ENCODE measurements at regions not wholly inside any gene's neighbourhood (a gene's known extent, or its start where the extent isn't known, plus 50 kb on each side); places are given as distances from the start of the nearest gene placed in this dataset.

- no peak overlapping the region for H3K14ac ChIP-seq (ENCODE audit: insufficient read length)
- H3K36me3 ChIP-seq (ENCODE audit: control insufficient read depth in 2 of 4, insufficient read depth in 4 of 4, low read length in 3 of 4): no peaks in the 10 kb centered on the region
- H2AFZ ChIP-seq (ENCODE audit: low read length): no peak overlapping the region
- H3K79me2 ChIP-seq (ENCODE audit: control insufficient read depth in 1 of 2, insufficient read depth in 2 of 2, low read length in 2 of 2): no peaks in the 10 kb centered on the region
- ChIA-PET CTCF (ENCODE audit: partially characterized antibody) (interaction anchor here (0.8 to 1.1 kb wide), 3 partner anchors 32 to 178 kb away, joined by 3 to 4 read pairs (median 3); no protein-coding TSS in a partner anchor), POLR2A (ENCODE audit: partially characterized antibody) (no interaction called here)
- H3K4me3 ChIP-seq (ENCODE audit: extremely low read depth in 1 of 4, insufficient read depth in 2 of 4, low read depth in 3 of 4, low read length in 4 of 4): no peak overlapping the region
- no peak overlapping the region for H4K5ac ChIP-seq (ENCODE audit: insufficient read length, low read depth, low read length)
- no peak overlapping the region for H3K27ac ChIP-seq (ENCODE audit: low read depth, low read length)
- DNase-seq (ENCODE audit: low read depth in 1 of 2, low spot score in 2 of 2) (no peak), FAIRE-seq (no peak)
- H3K18ac ChIP-seq (ENCODE audit: extremely low read depth, low read length): no peak overlapping the region
- TF ChIP-seq RNF2 (IDR thresholded peaks at IDR 0.05; ENCODE audit: borderline replicate concordance, low read depth, low read length, missing control alignments, poor library complexity, severe bottlenecking) (no peak), CTCF (IDR thresholded peaks at IDR 0.05; ENCODE audit: control extremely low read depth in 1 of 3, insufficient read depth in 1 of 3, low read depth in 1 of 3, low read length in 3 of 3) (no peak), POU5F1 (IDR thresholded peaks at IDR 0.05; ENCODE audit: low read depth, low read length) (no peak), SIRT6 (IDR thresholded peaks at IDR 0.05; ENCODE audit: low read length) (no peak), SAP30 (IDR thresholded peaks at IDR 0.05; ENCODE audit: insufficient read depth, insufficient replicate concordance, low read length) (no peak), FOSL1 (IDR thresholded peaks at IDR 0.05; ENCODE audit: insufficient read depth, low read depth, low read length) (no peak)
- no peak overlapping the region for H2BK15ac ChIP-seq (ENCODE audit: low read length)
- H4K20me1 ChIP-seq (replicated peaks in 1 of 2; ENCODE audit: control insufficient read depth in 1 of 2, insufficient read depth in 2 of 2, low read length in 2 of 2): no peaks in the 10 kb centered on the region
- no peak overlapping the region for H3K23ac ChIP-seq (ENCODE audit: insufficient read length)
- H3K23me2 ChIP-seq (ENCODE audit: low read depth, low read length): no peaks in the 10 kb centered on the region
- no peak overlapping the region for H2BK5ac ChIP-seq (ENCODE audit: low read depth, low read length)
- no peaks in the 10 kb centered on the region for H3K79me1 ChIP-seq (ENCODE audit: low read depth, low read length)
- H3K56ac ChIP-seq (replicated peaks; ENCODE audit: insufficient read length, low read depth, low read length): no peak overlapping the region
- H3K4ac ChIP-seq (replicated peaks; ENCODE audit: insufficient read length, low read depth, low read length): no peak overlapping the region
- H3K9me3 ChIP-seq (ENCODE audit: insufficient read depth in 2 of 2, low read depth in 1 of 2, low read length in 1 of 2): no peaks in the 10 kb centered on the region
- H2BK120ac ChIP-seq (replicated peaks; ENCODE audit: low read depth, low read length): no peak overlapping the region
- H2BK20ac ChIP-seq (ENCODE audit: low read length): no peak overlapping the region
- H2BK12ac ChIP-seq (ENCODE audit: low read depth, low read length): no peak overlapping the region
- no peak overlapping the region for H4K91ac ChIP-seq (replicated peaks; ENCODE audit: insufficient read length, low read length)
- H3K9ac ChIP-seq (replicated peaks in 1 of 4; ENCODE audit: extremely low read depth in 1 of 4, low read depth in 3 of 4, low read length in 3 of 4): no peak overlapping the region
- H3K27me3 ChIP-seq (replicated peaks in 1 of 4; ENCODE audit: control insufficient read depth in 3 of 4, extremely low read depth in 1 of 4, insufficient read depth in 3 of 4, low read length in 3 of 4): no peaks in the 10 kb centered on the region
- 88% methylated on average over 5 of the region's 5 CpGs; no CpG with 5 or more reads in 1 of the 2 experiments for WGBS, 2 experiments (ENCODE audit: extremely low coverage in 1 of 2, insufficient coverage in 1 of 2, insufficient read length in 1 of 2, insufficient replicate concordance in 2 of 2, low coverage in 1 of 2, low lambda C conversion rate in 2 of 2, missing lambda C conversion rate in 1 of 2)
- H3K4me2 ChIP-seq (ENCODE audit: insufficient read depth in 1 of 2, low read depth in 2 of 2, low read length in 2 of 2): no peak overlapping the region
- no peaks in the 10 kb centered on the region for H3K4me1 ChIP-seq (replicated peaks in 1 of 4; ENCODE audit: control insufficient read depth in 3 of 4, insufficient read depth in 4 of 4, low read length in 3 of 4)
- no peak overlapping the region for H2AK5ac ChIP-seq (ENCODE audit: low read depth, low read length)
- H4K8ac ChIP-seq (ENCODE audit: extremely low read depth, insufficient read depth, low read length): no peak overlapping the region
These were observed 446.7 kb downstream of the HS3ST3B1 start for GRCh38 chr17:14747603-14747950.

Data from H1 (cell line).